Dermis microvascular lymphatic vessel endothelial cell (primary cell): ENCODE measurements at regions not wholly inside any gene's neighbourhood (a gene's known extent, or its start where the extent isn't known, plus 50 kb on each side); places are given as distances from the start of the nearest gene placed in this dataset.
A peak's percentile ranks its signal among the peaks of the same experiment; 100 is the strongest.
"Not testable (repeated sequence)": the region's sequence is repeated elsewhere in the genome, so short reads cannot be mapped to it uniquely, and the experiment has no call there.

Source experiments
- DNase-seq, 2 donors: peaks; one replicate each; pipeline versions ENCODE4 v3.0.0 to v3.0.0-alpha.2; 2010; ENCODE audit warnings: low read depth in 2 of 2

GRCh38 chr7:124155432-124156022 lies 122.7 kb upstream of the TMEM229A start:
- peak in 1 of 2 donors; percentile 49 for DNase-seq

GRCh38 chr7:124152859-124153692 lies 120.2 kb upstream of the TMEM229A start:
- peak in 1 of 2 donors; percentile 90 for DNase-seq

GRCh38 chr7:124137664-124138063 lies 104.8 kb upstream of the TMEM229A start:
- DNase-seq: no peak

- DNase-seq: peak; percentile 26 to 80
Measured at GRCh38 chr7:124124201-124124600, 91.3 kb upstream of the TMEM229A start.

GRCh38 chr7:124120911-124121310 lies 88.0 kb upstream of the TMEM229A start:
- no peak for DNase-seq

- DNase-seq: no peak
Measured at GRCh38 chr7:124113045-124113444, 80.2 kb upstream of the TMEM229A start.

DNA sequence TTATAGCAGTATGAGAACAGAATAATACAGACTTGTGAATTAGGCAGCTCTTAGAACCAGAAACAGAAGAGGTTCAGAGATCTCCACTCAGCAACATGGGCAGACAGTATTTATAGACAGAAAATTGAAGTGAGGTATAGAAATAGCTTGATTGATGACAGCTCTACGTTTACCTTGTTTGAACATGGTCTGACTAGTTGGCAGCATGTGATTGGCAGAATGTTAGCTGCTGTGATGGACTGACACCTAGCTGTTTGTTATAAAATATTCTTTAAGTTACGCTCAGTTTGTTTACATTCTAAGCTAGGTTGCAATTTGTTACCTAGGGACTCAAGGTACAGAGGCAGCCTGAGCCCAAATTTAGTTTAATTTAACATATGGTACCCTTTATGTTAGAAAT lies 73.7 kb upstream of the TMEM229A start:
- no peak for DNase-seq

GRCh38 chr7:124101173-124101768 lies 68.4 kb upstream of the TMEM229A start:
- DNase-seq: peak; percentile 14 to 52

GRCh38 chr7:124100190-124100589 lies 67.3 kb upstream of the TMEM229A start:
- no peak for DNase-seq

DNA sequence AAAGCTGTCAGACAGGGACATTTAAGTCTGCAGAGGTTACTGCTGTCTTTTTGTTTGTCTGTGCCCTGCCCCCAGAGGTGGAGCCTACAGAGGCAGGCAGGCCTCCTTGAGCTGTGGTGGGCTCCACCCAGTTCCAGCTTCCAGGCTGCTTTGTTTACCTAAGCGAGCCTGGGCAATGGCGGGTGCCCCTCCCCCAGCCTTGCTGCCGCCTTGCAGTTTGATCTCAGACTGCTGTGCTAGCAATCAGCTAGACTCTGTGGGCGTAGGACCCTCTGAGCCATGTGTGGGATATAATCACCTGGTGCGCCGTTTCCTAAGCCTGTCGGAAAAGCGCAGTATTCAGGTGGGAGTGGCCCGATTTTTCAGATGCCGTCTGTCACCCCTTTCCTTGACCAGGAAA lies 66.7 kb upstream of the TMEM229A start:
- not testable (repeated sequence) for DNase-seq

DNA sequence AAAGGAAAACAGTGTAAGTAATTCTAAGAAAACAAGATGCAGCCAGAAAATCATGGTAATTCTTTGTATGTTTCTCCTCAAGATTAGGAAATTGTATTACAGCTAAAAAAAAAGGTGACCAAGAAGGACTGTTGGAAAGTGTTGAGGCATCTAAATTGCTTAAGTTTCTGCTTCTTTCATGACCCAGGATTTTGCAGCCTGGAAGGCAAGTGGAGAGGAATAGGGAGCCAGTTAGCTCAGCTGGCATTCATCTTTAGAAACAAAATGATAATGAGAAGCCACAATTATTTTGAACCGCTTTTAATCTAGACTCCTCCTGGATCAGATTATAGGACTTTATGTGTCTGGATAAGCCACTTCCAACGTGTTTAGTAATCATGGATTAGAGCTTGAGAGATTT lies 56.8 kb upstream of the TMEM229A start:
- no peak for DNase-seq

DNA sequence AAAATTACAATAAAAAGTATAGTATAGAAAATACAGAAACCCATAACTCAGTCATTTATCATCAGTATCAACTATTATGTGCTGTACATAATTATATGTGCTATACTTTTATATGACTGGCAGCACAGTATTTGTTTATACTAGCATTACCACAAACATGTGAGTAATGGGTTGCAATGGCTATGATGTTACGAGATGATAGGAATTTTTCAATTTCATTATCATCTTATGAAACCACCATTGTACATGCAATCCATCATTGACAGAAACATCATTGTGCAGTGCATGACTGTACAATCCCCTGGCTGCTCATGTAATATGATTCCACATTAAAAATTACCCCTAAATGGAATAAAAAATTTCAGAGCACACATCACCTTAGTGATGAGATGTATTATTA lies 55.7 kb upstream of the TMEM229A start:
- no peak for DNase-seq

DNA sequence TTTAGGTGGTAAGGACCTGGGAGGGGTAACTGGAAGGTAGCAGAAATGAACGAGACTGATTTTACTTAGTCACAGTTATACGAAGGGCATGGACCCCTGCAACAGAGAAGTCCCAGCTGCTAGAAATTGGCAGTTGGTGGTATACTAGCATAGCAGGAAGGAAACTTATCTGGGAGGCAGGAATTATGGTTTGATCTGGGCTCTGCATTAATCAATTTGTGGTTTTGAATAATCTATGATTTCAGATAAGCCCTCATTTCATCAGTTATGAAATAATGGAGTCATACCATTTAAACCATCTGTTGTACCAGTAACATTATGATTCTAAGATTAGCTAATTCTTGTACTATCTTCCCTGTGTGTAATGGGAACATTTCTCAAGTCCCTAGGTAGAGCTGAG lies 54.0 kb upstream of the TMEM229A start:
- DNase-seq: no peak

DNA sequence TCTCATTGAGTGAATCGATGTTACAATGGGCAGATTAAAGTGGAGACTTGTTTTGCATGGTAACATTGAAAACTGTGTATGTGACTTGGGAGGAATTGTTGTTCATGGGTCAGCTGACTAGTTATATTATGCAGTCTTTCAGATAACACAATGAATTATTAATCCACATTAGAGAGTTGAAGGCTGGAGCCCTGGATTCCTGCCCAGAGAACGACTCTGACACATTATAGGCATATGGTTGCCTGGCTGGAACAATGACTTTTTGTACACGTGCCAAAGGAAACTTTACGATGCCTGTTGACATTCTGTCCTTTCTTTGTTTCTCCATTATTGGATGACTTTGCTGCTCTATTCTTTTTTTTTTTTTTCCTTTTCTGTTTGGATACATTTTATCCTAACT lies 52.3 kb upstream of the TMEM229A start:
- peak; percentile 87 to 99 for DNase-seq

DNA sequence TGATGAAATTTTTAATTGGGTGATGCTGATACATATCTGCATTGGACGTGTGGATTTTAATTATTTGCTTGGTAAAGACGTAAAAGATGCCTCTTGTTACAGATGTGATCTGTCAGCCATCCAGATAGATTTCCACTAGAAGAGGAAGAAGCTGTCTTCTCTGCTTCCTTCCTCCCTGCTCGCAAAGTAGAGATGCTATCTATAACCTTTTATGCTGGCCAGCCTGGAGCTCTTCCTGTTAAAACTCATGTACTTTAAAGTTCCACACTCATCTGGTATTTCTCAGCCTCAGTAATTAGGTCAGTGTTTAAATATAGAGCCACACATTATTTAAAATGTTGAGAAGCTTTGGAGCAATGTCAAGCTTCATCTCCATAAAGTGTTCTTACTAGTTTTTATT lies 51.2 kb upstream of the TMEM229A start:
- DNase-seq: peak; percentile 29 to 85
